ENCODE measurements at regions not wholly inside any gene's neighbourhood (a gene's known extent, or its start where the extent isn't known, plus 50 kb on each side); places are given as distances from the start of the nearest gene placed in this dataset.

DNA sequence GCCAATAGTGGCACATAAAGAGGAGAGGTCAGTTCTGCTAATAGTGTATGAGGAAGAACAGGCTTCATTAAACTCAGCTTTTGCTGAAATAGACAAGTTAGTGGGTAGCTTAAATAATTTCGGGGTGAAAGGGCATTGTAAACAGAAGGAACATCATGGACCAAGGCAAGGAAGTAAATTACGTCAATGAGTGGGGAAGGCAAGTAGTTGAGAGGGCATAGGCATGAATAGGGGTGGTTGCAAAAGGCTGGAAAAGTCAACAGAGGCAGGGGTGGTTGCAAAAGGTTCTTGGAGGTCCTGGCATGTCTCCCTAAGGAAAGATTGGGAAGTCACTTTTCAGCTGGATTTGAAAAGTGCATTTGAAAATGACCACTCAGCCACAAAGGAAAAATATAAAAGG lies 383.3 kb upstream of the RPS23 start:
- Histone ChIP-seq H3K27ac (ENCODE audit: low read depth, low read length) (no peak overlapping the region), H4K91ac (replicated peaks; ENCODE audit: insufficient read length, low read length) (no peak overlapping the region), H3K56ac (replicated peaks; ENCODE audit: insufficient read length, low read depth, low read length) (no peak overlapping the region), H2BK5ac (ENCODE audit: low read depth, low read length) (0 out of 2 replicates have a peak overlapping the region, but pooled peaks have one; percentile 46), H2BK15ac (ENCODE audit: low read length) (no peak overlapping the region), H3K27me3 (replicated peaks in 1 of 4; ENCODE audit: control insufficient read depth in 3 of 4, extremely low read depth in 1 of 4, insufficient read depth in 3 of 4, low read length in 3 of 4) (no peaks in the 10 kb centered on the region), H2BK12ac (ENCODE audit: low read depth, low read length) (peak overlapping the region; percentile 50), H3K9ac (replicated peaks in 1 of 4; ENCODE audit: extremely low read depth in 1 of 4, low read depth in 3 of 4, low read length in 3 of 4) (no peak overlapping the region), H3K23me2 (ENCODE audit: low read depth, low read length) (no peaks in the 10 kb centered on the region), H3K79me1 (ENCODE audit: low read depth, low read length) (no peaks in the 10 kb centered on the region), H2BK20ac (ENCODE audit: low read length) (peak overlapping the region; percentile 62; the same call in 1 of the 2 replicates), H3K4me2 (ENCODE audit: insufficient read depth in 1 of 2, low read depth in 2 of 2, low read length in 2 of 2) (no peak overlapping the region), H3K18ac (ENCODE audit: extremely low read depth, low read length) (no peak overlapping the region), H3K14ac (ENCODE audit: insufficient read length) (no peak overlapping the region), H3K79me2 (ENCODE audit: control insufficient read depth in 1 of 2, insufficient read depth in 2 of 2, low read length in 2 of 2) (no peaks in the 10 kb centered on the region), H3K36me3 (ENCODE audit: control insufficient read depth in 2 of 4, insufficient read depth in 4 of 4, low read length in 3 of 4) (no peaks in the 10 kb centered on the region), H3K4me1 (replicated peaks in 1 of 4; ENCODE audit: control insufficient read depth in 3 of 4, insufficient read depth in 4 of 4, low read length in 3 of 4) (no peaks in the 10 kb centered on the region; a peak in 1 of 7 replicates), H3K9me3 (ENCODE audit: insufficient read depth in 2 of 2, low read depth in 1 of 2, low read length in 1 of 2) (no peaks in the 10 kb centered on the region), H2AK5ac (ENCODE audit: low read depth, low read length) (no peak overlapping the region), H3K4me3 (ENCODE audit: extremely low read depth in 1 of 4, insufficient read depth in 2 of 4, low read depth in 3 of 4, low read length in 4 of 4) (no peak overlapping the region), H2BK120ac (replicated peaks; ENCODE audit: low read depth, low read length) (no peak overlapping the region), H2AFZ (ENCODE audit: low read length) (no peak overlapping the region), H4K5ac (ENCODE audit: insufficient read length, low read depth, low read length) (no peak overlapping the region), H4K8ac (ENCODE audit: extremely low read depth, insufficient read depth, low read length) (no peak overlapping the region), H4K20me1 (replicated peaks in 1 of 2; ENCODE audit: control insufficient read depth in 1 of 2, insufficient read depth in 2 of 2, low read length in 2 of 2) (no peaks in the 10 kb centered on the region), H3K23ac (ENCODE audit: insufficient read length) (no peak overlapping the region), H3K4ac (replicated peaks; ENCODE audit: insufficient read length, low read depth, low read length) (no peak overlapping the region)
- TF ChIP-seq ASH2L (IDR thresholded peaks at IDR 0.05; ENCODE audit: low read length) = no peak
- no peak for TF ChIP-seq BACH1 (IDR thresholded peaks at IDR 0.05; ENCODE audit: low read length)
- no peak for TF ChIP-seq SIN3A (conservative IDR thresholded peaks at IDR 0.05 in 1 of 2, IDR thresholded peaks at IDR 0.05 in 1 of 2; ENCODE audit: low read depth in 1 of 2, low read length in 2 of 2)
- TF ChIP-seq ATF2 (IDR thresholded peaks at IDR 0.05; ENCODE audit: low read length) = no peak
- no peak for TF ChIP-seq RXRA (IDR thresholded peaks at IDR 0.05; ENCODE audit: insufficient read depth, low read depth, low read length)
- no peak for TF ChIP-seq CEBPB (IDR thresholded peaks at IDR 0.05; ENCODE audit: low read depth, low read length)
- TF ChIP-seq TCF12 (IDR thresholded peaks at IDR 0.05; ENCODE audit: low read depth, low read length) = no peak
- no peak for TF ChIP-seq BCL11A (IDR thresholded peaks at IDR 0.05; ENCODE audit: low read depth in 2 of 2, low read length in 2 of 2)
- no peak for TF ChIP-seq EGR1 (IDR thresholded peaks at IDR 0.05; ENCODE audit: borderline replicate concordance, low read depth, low read length)
- no peak for TF ChIP-seq EP300 (IDR thresholded peaks at IDR 0.05; ENCODE audit: borderline replicate concordance in 1 of 2, low read depth in 2 of 2, low read length in 2 of 2)
- FAIRE-seq (no peak), DNase-seq (ENCODE audit: low read depth in 1 of 2, low spot score in 2 of 2) (no peak)
- ChIA-PET CTCF (ENCODE audit: partially characterized antibody) (interaction anchor here (0.8 to 1.1 kb wide), 2 partner anchors 9 to 20 kb away, joined by 3 read pairs; no protein-coding TSS in a partner anchor), POLR2A (ENCODE audit: partially characterized antibody) (no interaction called here)
- WGBS, 2 experiments (ENCODE audit: extremely low coverage in 1 of 2, insufficient coverage in 1 of 2, insufficient read length in 1 of 2, insufficient replicate concordance in 2 of 2, low coverage in 1 of 2, low lambda C conversion rate in 2 of 2, missing lambda C conversion rate in 1 of 2) = 81% methylated on average over 2 of the region's 2 CpGs; no CpG with 5 or more reads in 1 of the 2 experiments

All from H1 (cell line).